Hematopoietic multipotent progenitor cell treated with erythropoietin and hydrocortisone succinate and interleukin-3 and kit ligand, for 6 days (in vitro differentiated cells): ENCODE measurements at regions not wholly inside any gene's neighbourhood (a gene's known extent, or its start where the extent isn't known, plus 50 kb on each side); places are given as distances from the start of the nearest gene placed in this dataset.

Experiments
- DNase-seq: peaks from one replicate; pipeline ENCODE4 v3.0.0-alpha.2; 2015

- DNase-seq: no peak
Observed at GRCh38 chr16:61596655-61597054, 439.6 kb downstream of the CDH8 start.

- no peak for DNase-seq
Observed at GRCh38 chr16:61595605-61596004, 440.6 kb downstream of the CDH8 start.

GRCh38 chr16:61590577-61590976 lies 445.7 kb downstream of the CDH8 start:
- DNase-seq: no peak

- DNase-seq: no peak
Observed at GRCh38 chr16:61587526-61587925, 448.7 kb downstream of the CDH8 start.

- no peak for DNase-seq
Observed at GRCh38 chr16:61581417-61582046, 454.7 kb downstream of the CDH8 start.

- DNase-seq: no peak
Observed at GRCh38 chr16:61580579-61580978, 455.7 kb downstream of the CDH8 start.

GRCh38 chr16:61579195-61579594 lies 457.0 kb downstream of the CDH8 start:
- no peak for DNase-seq

- DNase-seq: no peak
Observed at GRCh38 chr16:61576476-61576875, 459.8 kb downstream of the CDH8 start.

GRCh38 chr16:61575617-61576016 lies 460.6 kb downstream of the CDH8 start:
- DNase-seq: no peak

- no peak for DNase-seq
Observed at GRCh38 chr16:61569028-61569427, 467.2 kb downstream of the CDH8 start.

GRCh38 chr16:61564716-61565115 lies 471.5 kb downstream of the CDH8 start:
- no peak for DNase-seq

GRCh38 chr16:61555718-61556441 lies 480.4 kb downstream of the CDH8 start:
- no peak for DNase-seq

- DNase-seq: no peak
Observed at GRCh38 chr16:61549327-61549726, 486.9 kb downstream of the CDH8 start.

- DNase-seq: no peak
Observed at GRCh38 chr16:61547626-61548025, 488.6 kb downstream of the CDH8 start.

- no peak for DNase-seq
Observed at GRCh38 chr16:61544165-61544564, 492.1 kb downstream of the CDH8 start.

- DNase-seq: no peak
Observed at GRCh38 chr16:61540216-61540615, 496.0 kb downstream of the CDH8 start.

- DNase-seq: no peak
Observed at GRCh38 chr16:61530697-61531096, 505.5 kb downstream of the CDH8 start.

GRCh38 chr16:61500851-61501250 lies 535.4 kb downstream of the CDH8 start:
- no peak for DNase-seq

GRCh38 chr16:61480250-61480649 lies 556.0 kb downstream of the CDH8 start:
- DNase-seq: no peak

GRCh38 chr16:61471737-61472136 lies 564.5 kb downstream of the CDH8 start:
- DNase-seq: no peak

- DNase-seq: no peak
Observed at GRCh38 chr16:61471023-61471422, 565.2 kb downstream of the CDH8 start.

GRCh38 chr16:61465285-61465684 lies 571.0 kb downstream of the CDH8 start:
- DNase-seq: no peak

GRCh38 chr16:61460020-61460419 lies 576.2 kb downstream of the CDH8 start:
- DNase-seq: no peak

GRCh38 chr16:61435346-61435745 lies 600.9 kb downstream of the CDH8 start:
- no peak for DNase-seq

- no peak for DNase-seq
Observed at GRCh38 chr16:61432421-61432820, 603.8 kb downstream of the CDH8 start.
